Small intestine (tissue), 7 donors: ENCODE measurements at regions not wholly inside any gene's neighbourhood (a gene's known extent, or its start where the extent isn't known, plus 50 kb on each side); places are given as distances from the start of the nearest gene placed in this dataset.

Source experiments
- DNase-seq, 2 donors: peaks; one replicate each; pipeline versions ENCODE4 v3.0.0 to v3.0.0-alpha.2; 2013
- FAIRE-seq: peaks from 2 replicates; lab custom pipeline; 2012; peaks lifted over from hg19 to GRCh38; lab: Jason Lieb, UNC
- H3K27ac ChIP-seq, 3 donors: one replicate each; pipeline ENCODE4 v1.5.1; 2013; ENCODE audit warnings: low read length in 2 of 3, mild to moderate bottlenecking in 2 of 3, control low read depth in 1 of 3, inconsistent platforms in 1 of 3, low read depth in 1 of 3, moderate library complexity in 1 of 3
- H3K27me3 ChIP-seq, 3 donors: one replicate each; pipeline ENCODE4 v1.6.1; 2013; ENCODE audit warnings: low read length in 3 of 3, inconsistent platforms in 1 of 3; ENCODE audit not compliant: control insufficient read depth in 3 of 3, insufficient read depth in 3 of 3
- H3K36me3 ChIP-seq, 3 donors: one replicate each; pipeline ENCODE4 v1.6.1; 2013; ENCODE audit warnings: low read length in 3 of 3, inconsistent platforms in 1 of 3, low read depth in 1 of 3, mild to moderate bottlenecking in 1 of 3, moderate library complexity in 1 of 3; ENCODE audit not compliant: control insufficient read depth in 3 of 3, insufficient read depth in 2 of 3
- H3K4me1 ChIP-seq, 3 donors: one replicate each; pipeline ENCODE4 v1.6.1; 2013; ENCODE audit warnings: low read length in 2 of 3, inconsistent platforms in 1 of 3, low read depth in 1 of 3, mild to moderate bottlenecking in 1 of 3, moderate library complexity in 1 of 3; ENCODE audit not compliant: control insufficient read depth in 3 of 3, insufficient read depth in 2 of 3
- H3K4me3 ChIP-seq, 3 donors: one replicate each; pipeline ENCODE4 v1.5.1; 2013; ENCODE audit warnings: low read length in 3 of 3, control low read depth in 1 of 3, inconsistent platforms in 1 of 3, low read depth in 1 of 3, mild to moderate bottlenecking in 1 of 3, moderate library complexity in 1 of 3
- H3K9me3 ChIP-seq, 2 donors: one replicate each; pipeline ENCODE4 v1.6.1; 2013; ENCODE audit warnings: low read depth in 1 of 2, low read length in 1 of 2; ENCODE audit not compliant: control insufficient read depth in 2 of 2, insufficient read depth in 1 of 2
- WGBS, 3 donors: extraction: QIAGEN DNeasy Blood & Tissue Kit; methylation state at CpG; one replicate each; pipeline ENCODE4 v1.1.7; 2013; 5-methylcytosine and 5-hydroxymethylcytosine counted together
- donor health status: healthy with polysubstance abuse.
- donor health status: control.
- donor health status: control.
- donor health status: Bipolar disorder and iron deficiency.
- donor health status: healthy.

DNA sequence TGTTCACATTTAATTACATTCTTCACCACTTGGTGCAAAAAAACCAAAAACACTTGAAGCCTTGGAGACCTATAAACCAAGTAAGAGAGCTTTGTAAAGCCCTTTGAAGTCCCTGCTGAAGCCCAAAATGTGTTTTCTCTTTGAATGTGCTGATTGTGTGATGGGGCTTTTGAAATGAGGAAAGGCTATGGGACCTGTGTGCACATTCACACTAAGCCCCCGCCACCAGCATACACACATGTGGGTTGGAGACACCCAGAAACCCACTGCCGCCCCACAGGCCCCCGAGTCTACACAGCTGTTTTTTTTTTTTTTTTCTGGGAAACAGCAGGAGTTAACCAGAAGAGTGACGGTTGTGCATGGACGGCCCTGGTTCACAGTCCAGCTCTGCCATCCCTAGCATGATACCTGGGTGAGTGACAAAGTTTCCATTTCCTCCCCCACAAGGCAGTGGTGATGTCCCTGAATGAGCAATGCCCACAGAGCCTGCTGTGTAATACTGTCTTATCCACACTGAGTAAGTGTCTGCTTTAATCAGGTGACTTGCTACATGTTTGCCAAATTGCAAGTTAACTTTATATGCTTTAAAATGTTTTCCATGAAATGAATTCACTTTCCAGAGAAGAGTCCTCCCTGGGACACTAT is 154.6 kb upstream of the GDF10 start:
- H3K27me3 ChIP-seq: no peaks in the 10 kb centered on the region
- H3K27ac ChIP-seq: no peak overlapping the region
- no peaks in the 10 kb centered on the region for H3K36me3 ChIP-seq
- H3K4me3 ChIP-seq: no peak overlapping the region
- no peaks in the 10 kb centered on the region for H3K9me3 ChIP-seq
- 73 to 86% (median 80%) methylated on average over 5 of the region's 5 CpGs for WGBS, 3 donors
- DNase-seq: no peak
- H3K4me1 ChIP-seq: no peaks in the 10 kb centered on the region
- FAIRE-seq: no peak

DNA sequence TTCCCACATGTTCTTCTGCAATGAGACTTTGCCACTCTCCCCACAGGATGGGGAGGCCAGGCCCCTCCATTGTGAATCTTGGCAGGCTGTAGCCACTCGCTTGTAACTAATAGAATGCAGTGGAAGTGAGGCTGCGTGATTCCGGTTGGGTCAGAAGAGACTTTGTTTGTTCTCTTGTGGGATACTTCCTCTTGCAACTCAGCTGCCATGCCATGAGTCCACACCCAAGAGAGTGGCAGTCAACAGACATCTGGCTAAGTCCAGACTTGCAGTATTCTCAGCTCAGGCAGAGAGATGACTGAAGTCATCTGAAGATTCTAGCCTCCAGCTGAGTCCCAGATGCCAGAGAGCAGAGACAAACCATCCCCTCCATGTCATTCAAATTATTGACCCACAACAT is 153.4 kb upstream of the GDF10 start:
- FAIRE-seq (no peak), DNase-seq (no peak)
- H3K4me1 ChIP-seq: no peaks in the 10 kb centered on the region
- peaks cover 0 to 3% (median 0%) of the 10 kb centered on the region in 3 donors for H3K27me3 ChIP-seq
- 49 to 59% (median 55%) methylated on average over 3 of the region's 3 CpGs for WGBS, 3 donors
- H3K4me3 ChIP-seq: no peak overlapping the region
- peaks cover 0 to 3% of the 10 kb centered on the region in 2 donors for H3K9me3 ChIP-seq
- H3K27ac ChIP-seq: no peak overlapping the region
- no peaks in the 10 kb centered on the region for H3K36me3 ChIP-seq

- FAIRE-seq (no peak), DNase-seq (no peak)
- no peaks in the 10 kb centered on the region for H3K36me3 ChIP-seq
- no peaks in the 10 kb centered on the region for H3K4me1 ChIP-seq
- no peak overlapping the region for H3K4me3 ChIP-seq
- H3K27me3 ChIP-seq: peaks cover 0 to 3% (median 0%) of the 10 kb centered on the region in 3 donors
- H3K27ac ChIP-seq: no peak overlapping the region
- peaks cover 0 to 3% of the 10 kb centered on the region in 2 donors for H3K9me3 ChIP-seq
Measured at GRCh38 chr10:47147186-47147585, 152.8 kb upstream of the GDF10 start.

DNA sequence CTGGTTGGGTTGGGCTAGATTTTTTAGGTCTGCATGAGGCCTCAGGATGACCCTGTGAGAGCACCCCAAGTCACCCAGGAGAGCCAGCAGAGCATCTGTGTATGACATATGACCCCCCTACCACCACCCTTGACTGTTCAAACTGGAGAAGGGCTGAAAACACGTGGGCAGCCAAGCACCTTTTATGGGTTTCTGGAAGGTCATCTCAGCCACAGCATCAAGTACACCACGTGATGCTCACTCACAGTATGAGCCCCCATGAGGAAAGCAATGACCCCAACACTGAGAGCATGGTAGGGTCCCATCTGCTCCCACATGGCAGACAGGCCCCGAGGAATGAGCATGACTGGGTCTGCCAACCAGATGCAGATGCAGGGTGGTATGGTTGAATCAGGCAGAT is 149.4 kb upstream of the GDF10 start:
- Histone ChIP-seq H3K9me3 (peaks cover 0 to 9% of the 10 kb centered on the region in 2 donors), H3K4me1 (no peaks in the 10 kb centered on the region), H3K27ac (no peak overlapping the region), H3K36me3 (no peaks in the 10 kb centered on the region), H3K4me3 (no peak overlapping the region), H3K27me3 (peaks cover 0 to 3% (median 0%) of the 10 kb centered on the region in 3 donors)
- DNase-seq (no peak), FAIRE-seq (no peak)
- 56 to 77% (median 66%) methylated on average over 3 of the region's 3 CpGs for WGBS, 3 donors

GRCh38 chr10:47151920-47152319 is 148.1 kb upstream of the GDF10 start:
- no peaks in the 10 kb centered on the region for H3K36me3 ChIP-seq
- no peak for FAIRE-seq
- peaks cover 0 to 9% of the 10 kb centered on the region in 2 donors for H3K9me3 ChIP-seq
- H3K27ac ChIP-seq: no peak overlapping the region
- no peak for DNase-seq
- peaks cover 0 to 3% (median 0%) of the 10 kb centered on the region in 3 donors for H3K27me3 ChIP-seq
- no peak overlapping the region for H3K4me3 ChIP-seq
- 67 to 80% (median 76%) methylated on average over 6 of the region's 6 CpGs for WGBS, 3 donors
- no peaks in the 10 kb centered on the region for H3K4me1 ChIP-seq

DNA sequence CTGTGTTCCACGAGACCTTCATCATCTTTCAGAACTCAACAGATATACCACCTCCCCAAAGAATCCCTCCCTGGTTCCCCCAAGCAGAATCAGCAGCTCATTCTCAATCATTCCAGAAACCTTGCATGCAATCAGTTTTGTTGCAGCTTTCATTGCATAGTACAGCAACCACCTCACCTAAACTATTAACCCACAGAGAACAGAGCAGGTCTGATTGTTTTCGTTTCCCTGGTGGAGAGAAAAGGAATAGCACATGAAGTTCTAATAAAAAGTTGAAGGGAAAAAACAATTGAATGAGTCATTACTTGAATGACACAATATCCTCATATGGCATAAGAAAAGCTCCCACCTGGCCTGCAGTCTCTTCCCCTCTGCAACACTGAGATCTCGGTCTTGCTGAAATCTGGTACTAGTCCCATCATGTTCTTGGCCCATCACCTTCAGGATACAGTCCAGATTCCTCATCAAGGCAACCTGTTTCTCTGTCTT is 147.1 kb upstream of the GDF10 start:
- WGBS, 3 donors: 52 to 71% (median 62%) methylated on average over 3 of the region's 3 CpGs
- Histone ChIP-seq H3K4me1 (no peaks in the 10 kb centered on the region), H3K36me3 (no peaks in the 10 kb centered on the region), H3K27me3 (peaks cover 0 to 3% (median 0%) of the 10 kb centered on the region in 3 donors), H3K4me3 (no peak overlapping the region), H3K27ac (no peak overlapping the region), H3K9me3 (peaks cover 0 to 9% of the 10 kb centered on the region in 2 donors)
- DNase-seq (peak in 1 of 2 donors; percentile 11), FAIRE-seq (no peak)

DNA sequence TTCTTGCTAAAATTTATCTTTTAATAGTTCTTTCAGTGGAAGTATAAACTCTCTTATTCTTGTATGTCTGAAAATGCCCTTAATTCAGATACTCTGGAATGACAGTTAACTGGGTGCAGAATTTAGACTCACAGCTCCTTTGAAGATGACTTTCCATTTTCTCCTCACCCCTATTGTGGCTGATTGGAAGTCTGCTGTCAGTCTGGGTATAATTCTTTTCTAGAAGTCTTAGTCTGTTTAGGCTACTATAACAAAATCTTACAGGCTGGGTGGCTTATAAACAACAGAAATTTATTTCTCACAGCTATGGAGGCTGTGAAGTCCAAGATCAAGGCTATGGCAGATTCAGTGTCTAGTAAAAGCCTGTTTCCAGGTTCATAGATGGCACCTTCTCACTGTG is 145.2 kb upstream of the GDF10 start:
- no peaks in the 10 kb centered on the region for H3K4me1 ChIP-seq
- DNase-seq (no peak), FAIRE-seq (no peak)
- H3K27me3 ChIP-seq: peaks cover 0 to 3% (median 0%) of the 10 kb centered on the region in 3 donors
- no peak overlapping the region for H3K4me3 ChIP-seq
- peaks cover 0 to 9% of the 10 kb centered on the region in 2 donors for H3K9me3 ChIP-seq
- H3K36me3 ChIP-seq: no peaks in the 10 kb centered on the region
- H3K27ac ChIP-seq: no peak overlapping the region

- no peak overlapping the region for H3K4me3 ChIP-seq
- FAIRE-seq (no peak), DNase-seq (no peak)
- no peaks in the 10 kb centered on the region for H3K4me1 ChIP-seq
- H3K27me3 ChIP-seq: no peaks in the 10 kb centered on the region
- WGBS, 3 donors: 41 to 65% (median 43%) methylated on average over 4 of the region's 4 CpGs
- peaks cover 0 to 5% of the 10 kb centered on the region in 2 donors for H3K9me3 ChIP-seq
- H3K27ac ChIP-seq: no peak overlapping the region
- no peaks in the 10 kb centered on the region for H3K36me3 ChIP-seq
Measured at GRCh38 chr10:47156873-47157272, 143.1 kb upstream of the GDF10 start.
